ENCODE measurements at regions not wholly inside any gene's neighbourhood (a gene's known extent, or its start where the extent isn't known, plus 50 kb on each side); places are given as distances from the start of the nearest gene placed in this dataset.
A peak's percentile ranks its signal among the peaks of the same experiment; 100 is the strongest.

DNA sequence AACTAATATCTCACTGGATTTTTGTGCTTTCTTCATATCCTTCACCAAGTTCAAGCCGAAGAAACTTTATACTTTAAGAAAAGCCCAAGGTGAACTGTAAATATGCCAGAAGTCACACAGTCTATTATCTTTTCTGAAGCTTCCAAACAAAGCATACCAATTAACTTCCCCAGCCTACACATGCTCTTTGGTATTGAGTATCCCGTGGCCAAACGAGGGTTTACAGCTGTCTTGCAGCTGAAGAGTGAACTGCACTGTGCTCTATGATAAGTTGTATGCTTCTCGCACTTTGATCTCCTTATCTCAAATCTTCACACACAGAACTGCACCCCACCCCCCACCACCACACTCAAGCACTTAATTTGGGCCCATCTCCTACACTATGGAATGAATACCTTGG lies 215.6 kb upstream of the VEPH1 start:
- DNase-seq (ENCODE audit: low spot score) = no peak

DNA sequence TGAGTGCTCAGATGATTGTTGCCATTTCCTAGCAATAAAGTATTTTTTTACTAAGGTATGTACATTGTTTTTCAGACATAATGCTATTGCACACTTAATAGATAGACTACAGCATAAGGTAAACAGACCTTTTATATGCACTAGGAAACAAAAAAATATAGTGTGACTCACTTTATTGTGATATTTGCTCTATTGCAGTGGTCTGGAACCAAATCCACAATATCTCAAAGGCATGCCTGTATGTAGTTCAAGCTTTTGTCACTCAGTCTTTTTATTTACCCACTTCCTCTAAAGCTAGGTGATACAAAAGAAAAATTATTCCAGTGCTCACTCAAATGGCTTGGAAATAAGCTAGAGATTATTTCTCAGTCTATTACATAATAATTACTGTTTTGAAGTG lies 209.9 kb upstream of the VEPH1 start:
- DNase-seq (ENCODE audit: low spot score) = no peak

GRCh38 chr3:157705258-157705657 lies 202.0 kb upstream of the VEPH1 start:
- DNase-seq (ENCODE audit: low spot score) = no peak

GRCh38 chr3:157700405-157700804 lies 197.2 kb upstream of the VEPH1 start:
- peak; percentile 29 for DNase-seq (ENCODE audit: low spot score)

- no peak for DNase-seq (ENCODE audit: low spot score)
These were observed 192.4 kb upstream of the VEPH1 start for GRCh38 chr3:157695586-157695985.

DNA sequence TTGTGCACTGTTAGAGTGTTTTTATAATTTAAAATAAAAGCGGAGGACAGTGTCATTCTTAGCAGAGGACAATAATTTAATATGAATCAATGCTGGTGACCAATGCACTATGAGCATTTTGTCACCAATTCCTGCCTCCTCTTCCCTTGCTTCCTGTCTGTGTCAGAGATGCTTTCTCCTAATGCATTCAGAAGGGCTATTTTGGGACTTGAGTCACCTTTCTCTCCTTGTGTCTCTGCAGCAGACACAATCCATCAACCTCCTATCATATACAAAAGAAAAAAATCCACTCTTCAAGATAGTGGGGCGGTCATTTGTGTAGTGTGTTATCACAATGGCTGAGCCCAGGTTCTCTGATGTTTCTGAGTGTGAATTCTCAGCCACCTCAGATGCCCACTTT lies 191.9 kb upstream of the VEPH1 start:
- no peak for DNase-seq (ENCODE audit: low spot score)

DNA sequence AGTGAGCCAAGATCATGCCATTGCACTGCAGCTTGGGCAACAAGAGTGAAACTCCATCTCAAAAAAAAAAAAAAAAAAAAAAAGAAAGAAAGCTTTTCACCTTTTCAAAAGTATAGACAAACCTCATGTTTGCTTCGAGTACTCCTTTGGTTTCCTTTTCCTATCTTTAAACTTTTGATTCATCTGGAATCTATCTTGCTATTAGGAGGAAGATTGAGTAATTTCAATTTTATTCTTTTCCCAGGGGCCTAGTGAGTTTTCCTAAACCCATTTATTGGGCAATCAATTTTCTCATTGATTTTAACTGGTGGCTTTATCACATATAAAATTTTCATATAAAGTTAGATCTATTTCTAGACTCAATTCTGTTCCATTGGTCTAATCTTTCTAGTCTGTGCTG lies 190.5 kb upstream of the VEPH1 start:
- DNase-seq (ENCODE audit: low spot score) = no peak

GRCh38 chr3:157692468-157692867 lies 189.3 kb upstream of the VEPH1 start:
- no peak for DNase-seq (ENCODE audit: low spot score)

DNA sequence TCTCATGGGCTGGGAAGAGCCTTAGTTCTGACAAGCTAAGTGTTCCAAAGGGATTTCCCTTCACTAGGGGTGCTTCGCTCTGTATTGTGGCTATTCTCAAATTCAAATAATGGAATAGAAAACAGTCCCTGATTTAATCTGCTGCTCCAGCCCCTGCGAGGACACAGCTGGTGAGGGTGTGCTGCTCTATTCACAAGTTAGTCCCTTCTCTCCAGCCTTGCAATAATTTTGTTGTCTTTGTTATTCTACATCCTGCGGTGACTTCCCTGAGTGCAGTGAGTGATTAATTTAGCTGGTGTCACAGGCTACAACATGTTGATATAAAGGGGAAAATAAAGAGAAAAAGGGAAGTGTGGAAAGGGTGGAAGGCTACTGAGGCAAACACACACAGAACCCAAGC lies 180.5 kb upstream of the VEPH1 start:
- DNase-seq (ENCODE audit: low spot score) = no peak

DNA sequence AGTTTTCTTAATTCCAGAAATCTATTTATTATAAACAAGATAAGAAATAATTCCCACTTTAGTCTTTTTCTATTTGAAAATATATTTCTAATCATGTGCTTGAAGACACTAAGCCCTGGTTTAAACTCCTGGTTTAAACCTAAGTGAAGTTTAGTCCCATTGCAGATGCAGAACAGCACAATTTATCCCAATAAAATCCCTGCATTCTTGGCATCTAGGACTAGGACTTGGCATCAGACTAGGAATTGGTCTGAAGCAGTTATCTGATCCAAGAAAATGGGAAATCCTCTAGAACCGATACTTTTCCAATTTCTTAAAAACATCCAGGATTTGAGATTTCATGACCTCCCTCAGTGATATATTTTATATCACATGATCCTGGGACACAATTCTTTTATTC lies 168.8 kb upstream of the VEPH1 start:
- no peak for DNase-seq (ENCODE audit: low spot score)

- no peak for DNase-seq (ENCODE audit: low spot score)
These were observed 168.4 kb upstream of the VEPH1 start for GRCh38 chr3:157671656-157672055.

- no peak for DNase-seq (ENCODE audit: low spot score)
These were observed 166.2 kb upstream of the VEPH1 start for GRCh38 chr3:157669416-157669815.

- DNase-seq (ENCODE audit: low spot score) = no peak
These were observed 164.3 kb upstream of the VEPH1 start for GRCh38 chr3:157667493-157667892.

- peak; percentile 49 for DNase-seq (ENCODE audit: low spot score)
These were observed 159.0 kb upstream of the VEPH1 start for GRCh38 chr3:157662171-157662570.

DNA sequence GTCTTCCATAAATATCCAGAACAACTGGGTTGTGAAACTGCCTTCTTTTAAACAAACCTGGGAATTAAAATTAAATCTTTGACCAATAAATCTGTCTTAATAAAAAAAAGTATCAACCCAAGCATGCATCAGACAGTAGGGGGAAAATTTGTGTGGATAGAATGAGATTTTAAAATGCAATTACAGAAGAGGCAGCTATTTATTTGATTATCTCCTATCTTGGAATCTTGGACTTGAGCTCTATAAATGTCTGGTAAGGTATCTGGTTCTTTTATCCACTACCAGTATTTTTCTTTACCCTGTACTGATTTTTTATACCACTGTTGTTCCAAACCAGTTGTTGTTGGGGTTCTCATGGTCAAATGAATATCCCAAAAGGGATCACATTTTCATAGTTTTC lies 157.6 kb upstream of the VEPH1 start:
- no peak for DNase-seq (ENCODE audit: low spot score)

- no peak for DNase-seq (ENCODE audit: low spot score)
These were observed 149.2 kb upstream of the VEPH1 start for GRCh38 chr3:157652366-157652765.

- no peak for DNase-seq (ENCODE audit: low spot score)
These were observed 147.5 kb upstream of the VEPH1 start for GRCh38 chr3:157650699-157651098.

- DNase-seq (ENCODE audit: low spot score) = no peak
These were observed 147.0 kb upstream of the VEPH1 start for GRCh38 chr3:157650172-157650571.

GRCh38 chr3:157649511-157649910 lies 146.3 kb upstream of the VEPH1 start:
- DNase-seq (ENCODE audit: low spot score) = no peak

DNA sequence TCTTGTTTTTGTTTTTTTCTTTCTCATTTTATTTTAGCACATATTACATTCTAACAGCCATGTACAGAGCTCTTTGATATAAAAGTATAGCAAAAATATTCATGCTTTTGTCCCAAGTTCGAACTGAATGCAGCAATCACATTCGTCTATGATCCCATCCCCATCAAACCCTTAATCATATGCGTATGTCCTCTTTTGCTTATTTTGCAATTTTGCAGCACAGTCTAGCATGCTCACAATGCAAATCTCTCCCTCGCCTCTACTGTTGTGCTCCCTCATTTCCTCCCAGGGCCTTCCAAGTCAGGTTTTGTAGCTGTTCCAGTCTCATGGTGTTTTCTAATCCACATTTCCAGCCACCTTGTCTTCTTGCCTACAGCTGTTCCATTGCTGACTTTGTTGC lies 144.6 kb upstream of the VEPH1 start:
- no peak for DNase-seq (ENCODE audit: low spot score)

GRCh38 chr3:157639756-157640426 lies 136.7 kb upstream of the VEPH1 start:
- no peak for DNase-seq (ENCODE audit: low spot score)

DNA sequence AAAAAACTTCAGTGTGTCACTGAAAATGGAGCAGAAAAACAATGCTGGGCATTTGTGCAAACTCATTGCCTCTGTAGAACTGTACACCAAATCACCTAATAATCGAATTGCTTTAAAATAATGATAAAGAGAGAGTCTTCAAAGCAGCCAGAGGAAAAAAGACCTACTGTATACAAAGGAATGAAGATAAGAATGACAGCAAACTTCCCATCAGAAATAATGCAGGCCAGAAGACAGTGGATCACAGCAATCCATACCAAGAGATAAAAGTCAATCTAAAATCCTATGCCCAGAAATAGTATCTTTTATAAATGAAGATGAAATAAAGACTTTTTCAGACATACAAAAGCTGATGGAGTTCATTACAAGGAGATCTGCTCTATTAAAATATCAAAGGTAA lies 134.7 kb upstream of the VEPH1 start:
- DNase-seq (ENCODE audit: low spot score) = no peak

GRCh38 chr3:157633241-157633640 lies 130.0 kb upstream of the VEPH1 start:
- no peak for DNase-seq (ENCODE audit: low spot score)

GRCh38 chr3:157632075-157632474 lies 128.9 kb upstream of the VEPH1 start:
- no peak for DNase-seq (ENCODE audit: low spot score)

DNA sequence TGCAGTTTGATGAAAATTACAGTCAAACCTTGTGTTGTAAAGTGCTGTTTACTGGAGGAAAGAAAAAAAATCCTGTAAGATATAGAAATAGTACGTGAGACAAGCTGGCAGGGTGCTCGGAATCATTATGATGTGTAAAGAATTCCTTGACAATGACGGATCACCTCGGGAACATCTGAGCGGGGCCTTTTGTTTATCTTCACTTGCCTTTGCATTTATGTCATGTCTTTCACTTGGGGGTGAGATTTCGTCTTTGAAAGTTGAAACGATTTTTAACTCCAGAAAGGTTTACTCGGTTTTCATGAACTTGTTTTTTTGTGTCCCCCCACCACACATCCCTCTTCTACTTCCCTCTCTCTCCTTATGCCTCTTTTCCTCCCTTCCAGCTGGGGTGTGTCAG lies 128.3 kb upstream of the VEPH1 start:
- DNase-seq (ENCODE audit: low spot score) = no peak

All from COLO829 (cell line).